ENCODE measurements at regions not wholly inside any gene's neighbourhood (a gene's known extent, or its start where the extent isn't known, plus 50 kb on each side); places are given as distances from the start of the nearest gene placed in this dataset.

GRCh38 chr14:104479901-104480300 lies 99.7 kb upstream of the C14orf180 start:
- TF ChIP-seq POLR2AphosphoS5 (IDR thresholded peaks at IDR 0.05; ENCODE audit: low read depth, low read length): no peak
- no peak for TF ChIP-seq REST (IDR thresholded peaks at IDR 0.05; ENCODE audit: insufficient read depth in 1 of 2, low read depth in 2 of 2, low read length in 2 of 2)
- TF ChIP-seq TAF1 (IDR thresholded peaks at IDR 0.05; ENCODE audit: borderline replicate concordance, insufficient read depth, low read length): no peak
- no peak for TF ChIP-seq SIN3A (IDR thresholded peaks at IDR 0.05; ENCODE audit: borderline replicate concordance, insufficient read depth, low read length)
